Lower leg skin (tissue), 4 donors: ENCODE measurements at regions not wholly inside any gene's neighbourhood (a gene's known extent, or its start where the extent isn't known, plus 50 kb on each side); places are given as distances from the start of the nearest gene placed in this dataset.

ENCODE experiments used
- DNase-seq, 2 donors: peaks; one replicate each; pipeline ENCODE4 v3.0.0-alpha.2; 2019; ENCODE audit warnings: low spot score in 2 of 2
- H3K4me3 ChIP-seq: fragments of 200-600 bp; sonication (generic); 2 replicates; pipeline ENCODE4 v1.5.1; 2017; ENCODE audit warnings: mild to moderate bottlenecking, low read depth; ENCODE audit not compliant: poor library complexity, severe bottlenecking
- CTCF ChIP-seq, 3 donors: fragments of 450-650 bp; IDR thresholded peaks; one replicate each; pipeline ENCODE4 v1.5.1; 2016; ENCODE audit warnings: antibody characterized with exemption in 3 of 3, mild to moderate bottlenecking in 3 of 3, moderate library complexity in 2 of 3
- POLR2A ChIP-seq, 2 donors: fragments of 450-650 bp; IDR thresholded peaks; one replicate each; pipeline ENCODE4 v1.6.1; 2016 to 2017; ENCODE audit warnings: antibody characterized with exemption in 2 of 2, mild to moderate bottlenecking in 1 of 2, moderate library complexity in 1 of 2
- WGBS, 2 donors: methylation state at CpG; one replicate each; pipeline ENCODE4 v1.1.5; 2018; 5-methylcytosine and 5-hydroxymethylcytosine counted together
- intact Hi-C: fragments of 100-400 bp; cut with DNase I; formaldehyde crosslinking; loops from one replicate; pipeline ENCODE4 v1.15.0; 2023; ENCODE audit warnings: low total_unique reads

- H3K4me3 ChIP-seq, result no peak overlapping the region
- WGBS, 2 donors, result 62 to 75% methylated on average over 4 of the region's 4 CpGs
- no peak for DNase-seq
- intact Hi-C loops, result no loop called here
- no peak for TF ChIP-seq POLR2A (IDR thresholded peaks at IDR 0.05)
- no peak for TF ChIP-seq CTCF (IDR thresholded peaks at IDR 0.05)
These were observed 178.7 kb upstream of the NR3C1 start for GRCh38 chr5:143582176-143582575.

GRCh38 chr5:143581649-143582048 is 178.2 kb upstream of the NR3C1 start:
- intact Hi-C loops, result no loop called here
- no peak overlapping the region for H3K4me3 ChIP-seq
- TF ChIP-seq CTCF (IDR thresholded peaks at IDR 0.05), result no peak
- no peak for DNase-seq
- 86 to 91% methylated on average over 2 of the region's 2 CpGs for WGBS, 2 donors

- no peak overlapping the region for H3K4me3 ChIP-seq
- no peak for TF ChIP-seq CTCF (IDR thresholded peaks at IDR 0.05)
- no peak for TF ChIP-seq POLR2A (IDR thresholded peaks at IDR 0.05)
- intact Hi-C loops, result no loop called here
- 92 to 99% methylated on average over 3 of the region's 3 CpGs for WGBS, 2 donors
- no peak for DNase-seq
These were observed 177.7 kb upstream of the NR3C1 start for GRCh38 chr5:143581147-143581546.

- 76 to 83% methylated on average over 2 of the region's 2 CpGs for WGBS, 2 donors
- no peak for DNase-seq
- no peak overlapping the region for H3K4me3 ChIP-seq
- intact Hi-C loops, result no loop called here
- TF ChIP-seq POLR2A (IDR thresholded peaks at IDR 0.05) (no peak), CTCF (IDR thresholded peaks at IDR 0.05) (no peak)
These were observed 173.4 kb upstream of the NR3C1 start for GRCh38 chr5:143576711-143577484.

- no peak for DNase-seq
- H3K4me3 ChIP-seq, result no peak overlapping the region
- intact Hi-C loops, result no loop called here
- no peak for TF ChIP-seq POLR2A (IDR thresholded peaks at IDR 0.05)
- no peak for TF ChIP-seq CTCF (IDR thresholded peaks at IDR 0.05)
- WGBS, 2 donors, result 89 to 100% methylated on average over 1 of the region's 1 CpG
These were observed 171.8 kb upstream of the NR3C1 start for GRCh38 chr5:143575286-143575685.

GRCh38 chr5:143574236-143574635 is 170.8 kb upstream of the NR3C1 start:
- TF ChIP-seq CTCF (IDR thresholded peaks at IDR 0.05), result no peak
- TF ChIP-seq POLR2A (IDR thresholded peaks at IDR 0.05), result no peak
- WGBS, 2 donors, result 90 to 96% methylated on average over 1 of the region's 1 CpG
- no peak for DNase-seq
- intact Hi-C loops, result no loop called here
- no peak overlapping the region for H3K4me3 ChIP-seq
